ENCODE measurements at regions not wholly inside any gene's neighbourhood (a gene's known extent, or its start where the extent isn't known, plus 50 kb on each side); places are given as distances from the start of the nearest gene placed in this dataset.

- DNase-seq (ENCODE audit: low read depth in 2 of 2): no peak
These were observed 443.6 kb downstream of the SPRY1 start for GRCh38 chr4:123840197-123840596.

GRCh38 chr4:123841447-123842121, 445.0 kb downstream of the SPRY1 start:
- DNase-seq (ENCODE audit: low read depth in 2 of 2): no peak

DNA sequence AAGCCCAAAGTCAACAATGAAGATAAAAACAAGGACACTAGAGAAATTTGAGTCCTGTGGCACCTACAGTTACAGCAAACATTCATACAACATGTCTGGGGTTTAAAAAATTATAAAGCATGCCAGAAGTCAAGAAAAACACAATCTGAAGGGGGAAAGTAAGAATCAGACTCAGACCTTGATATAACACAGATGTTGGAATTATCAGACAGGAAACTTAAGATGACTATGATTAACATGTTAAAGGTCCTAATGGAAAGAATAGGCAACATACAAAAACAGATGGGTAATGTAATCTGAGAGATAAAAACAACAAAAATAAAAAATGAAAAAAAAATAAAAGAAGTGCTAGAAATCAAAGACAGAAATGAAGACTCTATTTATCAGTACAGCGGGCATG, 446.5 kb downstream of the SPRY1 start:
- DNase-seq (ENCODE audit: low read depth in 2 of 2): no peak

DNA sequence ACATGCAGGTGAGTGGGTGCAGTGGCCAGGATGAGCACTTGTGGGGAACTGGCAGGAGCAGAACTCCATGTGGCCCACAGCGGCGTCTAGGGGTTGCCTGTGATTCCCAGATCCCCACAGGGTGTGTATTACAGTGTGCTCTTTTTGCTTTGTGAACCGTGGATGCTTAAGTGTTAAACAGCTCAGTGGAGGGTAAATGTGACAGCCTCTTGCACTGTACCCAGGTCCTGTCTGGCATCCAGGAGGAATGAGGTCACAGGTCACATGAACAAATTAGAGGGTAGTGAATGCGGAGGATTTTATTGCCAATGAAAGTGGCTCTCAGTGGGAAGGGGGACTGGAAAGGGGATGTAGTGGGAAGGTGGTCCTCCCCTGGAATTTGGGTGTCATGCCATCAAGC, 447.8 kb downstream of the SPRY1 start:
- DNase-seq (ENCODE audit: low read depth in 2 of 2): no peak

DNA sequence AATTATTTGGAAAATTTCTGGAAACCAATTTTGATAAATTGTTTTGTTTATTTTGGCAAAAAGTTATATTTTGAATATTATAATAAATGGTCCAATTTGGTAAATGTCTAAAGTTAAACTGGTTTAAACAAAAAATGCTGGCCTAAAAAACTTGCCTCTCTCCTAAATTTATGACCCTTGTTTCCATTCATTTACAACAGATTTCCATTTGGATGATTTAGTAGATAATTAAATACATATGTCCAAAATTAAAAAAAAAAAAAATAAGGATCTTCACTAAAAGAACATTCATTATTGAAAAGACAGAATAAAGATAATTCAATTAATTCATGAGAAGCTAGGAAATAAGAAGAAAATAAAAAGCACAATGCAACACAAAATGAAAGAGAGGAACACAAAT, 449.5 kb downstream of the SPRY1 start:
- no peak for DNase-seq (ENCODE audit: low read depth in 2 of 2)

GRCh38 chr4:123846561-123846960, 450.0 kb downstream of the SPRY1 start:
- DNase-seq (ENCODE audit: low read depth in 2 of 2): no peak

DNA sequence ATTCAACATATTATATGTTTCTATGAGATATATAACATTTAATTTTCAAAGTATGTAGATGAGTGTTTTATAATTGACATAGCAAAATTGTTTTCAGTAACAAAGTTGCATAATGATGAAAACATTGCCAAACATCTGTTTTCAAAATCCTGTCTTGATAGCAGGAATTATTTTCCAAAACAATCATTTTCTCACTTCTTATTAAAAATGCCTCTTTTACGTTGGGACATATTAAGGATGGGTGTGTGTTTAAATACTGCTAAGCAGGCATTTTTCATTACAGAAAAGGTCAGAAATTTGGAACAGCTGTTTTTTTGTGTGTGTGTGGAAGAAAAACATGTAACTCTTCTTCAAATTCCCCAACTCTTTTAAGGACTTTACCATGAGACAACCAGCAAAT, 452.0 kb downstream of the SPRY1 start:
- DNase-seq (ENCODE audit: low read depth in 2 of 2): no peak

GRCh38 chr4:123849495-123849894, 452.9 kb downstream of the SPRY1 start:
- DNase-seq (ENCODE audit: low read depth in 2 of 2): no peak

GRCh38 chr4:123851521-123851920, 454.9 kb downstream of the SPRY1 start:
- no peak for DNase-seq (ENCODE audit: low read depth in 2 of 2)

DNA sequence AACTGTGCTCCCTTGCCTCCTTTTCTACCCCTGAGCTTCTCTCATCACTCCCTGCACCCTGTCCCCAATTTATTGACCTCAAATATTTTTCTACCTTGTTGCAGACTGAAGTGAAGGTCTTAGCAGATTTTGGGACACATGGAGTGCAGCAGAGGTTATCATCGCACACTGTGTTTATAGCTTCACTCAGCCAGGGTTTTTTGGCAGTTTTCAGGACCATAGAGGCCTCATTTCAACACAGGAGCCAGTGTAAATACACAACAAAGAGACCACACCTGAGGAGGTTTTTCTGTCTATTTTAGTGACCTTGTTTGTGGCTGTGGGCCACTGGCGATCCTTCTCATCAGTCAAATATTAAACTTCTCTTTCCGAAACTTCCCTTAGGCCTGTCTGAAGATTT, 457.1 kb downstream of the SPRY1 start:
- DNase-seq (ENCODE audit: low read depth in 2 of 2): no peak

- DNase-seq (ENCODE audit: low read depth in 2 of 2): no peak
These were observed 460.3 kb downstream of the SPRY1 start for GRCh38 chr4:123856689-123857545.

DNA sequence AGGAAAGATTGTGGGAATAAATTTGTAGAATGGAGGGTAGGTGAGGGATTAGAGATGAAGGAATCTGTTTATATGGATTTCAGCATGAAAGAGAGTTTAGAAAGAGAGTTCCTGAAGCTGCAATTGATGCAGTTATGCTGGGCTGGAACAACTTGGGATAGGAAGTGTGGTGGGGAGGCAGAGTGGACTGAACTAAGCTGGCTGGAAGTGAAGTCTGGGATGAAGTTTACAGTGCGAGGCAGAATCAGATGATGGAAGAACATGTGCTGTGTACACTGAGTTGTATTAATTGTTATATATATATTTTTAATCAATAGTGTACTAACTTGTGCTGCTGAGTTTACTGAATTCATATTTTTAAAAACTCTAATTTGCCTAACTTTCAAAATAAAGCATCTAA, 461.9 kb downstream of the SPRY1 start:
- DNase-seq (ENCODE audit: low read depth in 2 of 2): no peak

GRCh38 chr4:123862812-123863211, 466.2 kb downstream of the SPRY1 start:
- DNase-seq (ENCODE audit: low read depth in 2 of 2): no peak

GRCh38 chr4:123866796-123867195, 470.2 kb downstream of the SPRY1 start:
- no peak for DNase-seq (ENCODE audit: low read depth in 2 of 2)

DNA sequence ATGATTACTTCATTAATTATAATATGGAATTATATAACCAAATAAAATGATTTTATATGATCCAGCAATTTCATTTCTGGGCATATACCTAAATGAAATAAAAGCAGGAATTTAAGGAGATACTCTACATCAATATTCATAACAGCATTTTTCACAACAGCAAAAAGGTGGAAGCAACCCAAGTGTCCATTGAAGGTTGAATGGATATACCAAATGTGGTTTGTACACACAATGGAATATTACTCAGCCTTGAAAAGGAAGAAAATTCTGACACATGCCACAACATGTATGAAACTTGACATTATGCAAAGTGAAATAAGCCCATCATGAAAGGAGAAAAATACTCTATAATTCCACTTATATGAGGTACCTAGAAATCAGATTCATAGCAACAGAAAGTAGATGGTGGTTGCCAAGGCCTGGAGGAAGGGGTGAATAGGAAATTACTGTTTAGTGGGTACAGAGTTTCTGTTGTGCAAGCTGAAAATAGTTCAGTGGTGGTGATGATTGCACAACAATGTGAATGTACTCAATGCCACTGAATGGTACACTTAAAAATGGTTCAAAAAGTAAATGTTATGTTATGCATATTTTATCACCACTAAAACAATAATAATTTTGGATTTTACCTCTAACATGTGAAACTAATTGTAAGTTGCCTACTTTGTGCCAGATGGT, 471.5 kb downstream of the SPRY1 start:
- DNase-seq (ENCODE audit: low read depth in 2 of 2): no peak

GRCh38 chr4:123869286-123870215, 473.0 kb downstream of the SPRY1 start:
- no peak for DNase-seq (ENCODE audit: low read depth in 2 of 2)

DNA sequence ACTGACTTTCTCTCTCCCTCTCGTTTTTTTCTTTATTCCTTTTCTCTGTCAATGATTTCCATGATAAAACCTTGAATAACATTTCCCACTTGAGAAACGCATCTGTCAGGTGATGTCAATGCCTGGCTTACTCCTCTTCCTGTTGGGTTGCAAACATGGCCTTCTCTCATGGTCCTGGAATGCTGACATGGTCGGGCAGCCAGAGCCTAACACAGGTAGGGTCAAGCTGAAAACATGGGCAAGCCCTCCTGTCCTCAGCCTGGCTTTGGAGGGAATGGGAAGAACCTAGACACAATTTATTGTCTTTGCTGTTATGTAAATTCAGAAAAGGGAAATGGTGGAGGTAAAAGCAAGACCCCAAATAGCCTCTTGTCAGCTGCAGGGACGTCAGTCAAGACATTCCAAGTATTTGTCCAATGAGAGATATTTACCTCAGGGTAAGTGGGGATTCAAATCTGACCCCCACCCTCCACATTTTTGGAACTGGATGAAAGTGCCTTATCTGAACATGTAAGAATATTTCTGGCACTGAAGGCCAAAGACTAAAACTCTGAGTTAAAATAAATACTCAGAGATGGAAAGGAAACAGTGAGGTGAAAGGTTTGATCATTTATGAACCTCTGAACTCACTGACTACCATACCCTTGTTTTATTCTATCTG, 473.8 kb downstream of the SPRY1 start:
- no peak for DNase-seq (ENCODE audit: low read depth in 2 of 2)

DNA sequence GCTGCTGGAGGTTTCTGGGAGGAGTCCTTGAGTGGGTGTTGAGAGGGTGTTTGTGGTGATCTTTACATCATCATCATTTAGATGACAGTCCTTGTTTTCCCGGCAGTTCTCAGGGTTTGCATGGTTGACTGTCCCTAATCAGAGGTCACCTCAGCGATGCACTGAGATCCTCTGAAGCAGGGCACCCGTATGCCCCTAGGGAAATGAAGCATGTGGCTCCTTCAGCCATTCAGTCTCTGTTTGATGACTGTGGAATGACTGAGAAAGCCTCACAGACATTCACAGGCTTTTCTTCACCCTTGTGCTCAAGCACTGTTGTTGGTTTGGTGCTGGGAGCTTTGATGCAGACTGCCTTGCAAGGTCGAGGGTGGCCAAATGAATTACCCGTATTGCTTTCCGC, 474.7 kb downstream of the SPRY1 start:
- DNase-seq (ENCODE audit: low read depth in 2 of 2): no peak

DNA sequence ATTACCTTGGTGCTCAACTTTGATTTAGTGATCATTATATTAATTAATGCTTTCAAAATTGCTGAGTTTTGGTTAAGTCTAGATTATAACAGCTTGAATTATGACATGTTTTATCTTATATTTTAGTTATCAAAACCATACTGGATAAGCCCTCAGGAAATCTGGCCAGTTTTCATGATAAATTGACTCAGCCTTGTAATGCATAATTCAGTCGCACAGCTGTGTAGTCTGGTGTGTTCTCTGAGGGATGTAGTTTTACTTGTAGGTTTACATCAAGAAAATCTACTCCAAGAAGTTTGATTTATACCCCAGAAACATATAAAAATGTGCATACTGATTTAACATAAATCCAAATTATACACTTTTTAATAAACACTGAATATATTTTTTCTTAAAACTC, 477.5 kb downstream of the SPRY1 start:
- DNase-seq (ENCODE audit: low read depth in 2 of 2): no peak

- no peak for DNase-seq (ENCODE audit: low read depth in 2 of 2)
These were observed 479.5 kb downstream of the SPRY1 start for GRCh38 chr4:123876143-123876542.

DNA sequence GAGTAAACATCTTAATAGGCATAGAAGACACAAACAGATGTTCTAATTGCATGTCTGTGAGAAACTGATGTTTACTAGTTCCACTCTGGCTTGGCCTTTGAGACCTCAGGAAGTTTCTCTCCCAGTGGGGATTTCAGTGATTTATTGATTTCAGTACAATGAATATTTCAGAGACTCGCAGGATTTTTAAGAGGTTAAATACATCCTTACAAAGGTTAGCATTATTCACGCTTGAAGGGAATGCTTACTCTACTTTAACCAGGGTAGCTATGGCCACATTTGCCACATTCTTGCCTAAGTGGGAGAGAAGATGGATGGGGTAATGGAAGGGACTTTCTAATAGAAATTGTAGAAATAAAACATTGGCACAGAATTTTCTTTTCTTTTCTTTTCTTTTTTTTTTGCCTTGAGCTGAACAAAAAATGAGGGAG, 480.1 kb downstream of the SPRY1 start:
- DNase-seq (ENCODE audit: low read depth in 2 of 2): no peak
